SU-DHL-6 (cell line): ENCODE measurements at regions not wholly inside any gene's neighbourhood (a gene's known extent, or its start where the extent isn't known, plus 50 kb on each side); places are given as distances from the start of the nearest gene placed in this dataset.

Experiments
- H2AFZ ChIP-seq: fragments of 200-600 bp; sonication (generic); 2 replicates; pipeline ENCODE4 v1.6.1; 2014; ENCODE audit warnings: low read depth, mild to moderate bottlenecking, moderate library complexity, mixed read lengths, antibody characterized with exemption, low read length; ENCODE audit not compliant: severe bottlenecking
- H3F3A ChIP-seq: fragments of 200-600 bp; shearing (Covaris generic); 2 replicates; pipeline ENCODE4 v1.6.0; 2016; ENCODE audit warnings: antibody characterized with exemption, mild to moderate bottlenecking; ENCODE audit not compliant: insufficient read depth
- H3K27ac ChIP-seq: fragments of 200-600 bp; sonication (generic); 2 replicates; pipeline ENCODE4 v1.5.1; 2016; ENCODE audit warnings: low read depth, mild to moderate bottlenecking, low read length, moderate library complexity, mixed read lengths
- H3K27me3 ChIP-seq: fragments of 200-600 bp; sonication (generic), shearing (Covaris generic); 2 replicates; pipeline ENCODE4 v1.6.0; 2014; ENCODE audit warnings: mild to moderate bottlenecking, low read length
- H3K36me3 ChIP-seq: fragments of 200-600 bp; sonication (generic); 2 replicates; pipeline ENCODE4 v1.6.1; 2014; ENCODE audit warnings: mild to moderate bottlenecking, low read length, mixed read lengths
- H3K4me2 ChIP-seq: fragments of 300-600, 200-600 bp; shearing (Covaris generic), sonication (generic); 2 replicates; pipeline ENCODE4 v1.6.0; 2014; ENCODE audit warnings: low read length, low read depth, mild to moderate bottlenecking; ENCODE audit not compliant: poor library complexity, severe bottlenecking
- H3K4me3 ChIP-seq: fragments of 200-600 bp; sonication (generic); 2 replicates; pipeline ENCODE4 v1.5.1; 2014; ENCODE audit warnings: antibody characterized with exemption, low read length, mild to moderate bottlenecking, mixed read lengths; ENCODE audit not compliant: insufficient read depth, poor library complexity, severe bottlenecking
- H3K79me2 ChIP-seq: fragments of 200-600 bp; sonication (generic); 2 replicates; pipeline ENCODE4 v1.6.1; 2014; ENCODE audit warnings: mild to moderate bottlenecking, low read length, moderate library complexity; ENCODE audit not compliant: insufficient read depth
- H3K9ac ChIP-seq: fragments of 200-600 bp; sonication (generic); 2 replicates; pipeline ENCODE4 v1.7.0; 2014; ENCODE audit warnings: mild to moderate bottlenecking, low read length
- H3K9me2 ChIP-seq: fragments of 200-600 bp; sonication (generic); replicated peaks from 2 replicates; pipeline ENCODE4 v1.6.1; 2014; ENCODE audit warnings: low read length; ENCODE audit not compliant: insufficient read depth
- H3K9me3 ChIP-seq: fragments of 200-600 bp; sonication (generic); 2 replicates; pipeline ENCODE4 v1.6.1; 2014; ENCODE audit warnings: low read length, mixed read lengths; ENCODE audit not compliant: insufficient read depth
- H4K20me1 ChIP-seq: fragments of 200-600 bp; sonication (generic); 2 replicates; pipeline ENCODE4 v1.6.1; 2014; ENCODE audit warnings: low read depth, mild to moderate bottlenecking, antibody characterized with exemption, low read length, moderate library complexity, mixed read lengths
- CTCF ChIP-seq: fragments of 200-600 bp; sonication (generic); IDR thresholded peaks from one replicate; pipeline ENCODE4 v1.5.1; 2017; ENCODE audit warnings: antibody characterized with exemption, mild to moderate bottlenecking, low read length, moderate library complexity; ENCODE audit not compliant: insufficient read depth, poor library complexity, severe bottlenecking
- EZH2phosphoT487 ChIP-seq: fragments of 200-600 bp; sonication (generic), shearing (Covaris generic); conservative IDR thresholded peaks from 2 replicates; pipeline ENCODE4 v1.6.1; 2018; ENCODE audit warnings: mild to moderate bottlenecking, antibody characterized with exemption, low read length, moderate library complexity, mixed read lengths

GRCh38 chr3:89644716-89645115, 537.3 kb downstream of the EPHA3 start:
- Histone ChIP-seq H3K27ac (no peak overlapping the region), H3K27me3 (no peaks in the 10 kb centered on the region), H3K36me3 (no peaks in the 10 kb centered on the region), H4K20me1 (no peaks in the 10 kb centered on the region), H3F3A (no peaks in the 10 kb centered on the region), H3K4me2 (no peak overlapping the region), H3K9me3 (no peaks in the 10 kb centered on the region), H3K79me2 (no peaks in the 10 kb centered on the region), H3K9ac (no peak overlapping the region), H3K9me2 (no peaks in the 10 kb centered on the region), H3K4me3 (no peak overlapping the region), H2AFZ (no peak overlapping the region)
- no peak for TF ChIP-seq CTCF
- TF ChIP-seq EZH2phosphoT487 = no peak

- no peak overlapping the region for H3K4me2 ChIP-seq
- no peaks in the 10 kb centered on the region for H3K9me3 ChIP-seq
- H3K9me2 ChIP-seq = no peaks in the 10 kb centered on the region
- H3K36me3 ChIP-seq = no peaks in the 10 kb centered on the region
- no peak overlapping the region for H2AFZ ChIP-seq
- H4K20me1 ChIP-seq = no peaks in the 10 kb centered on the region
- TF ChIP-seq EZH2phosphoT487 = no peak
- TF ChIP-seq CTCF = no peak
- no peaks in the 10 kb centered on the region for H3K27me3 ChIP-seq
- no peak overlapping the region for H3K27ac ChIP-seq
- no peaks in the 10 kb centered on the region for H3K79me2 ChIP-seq
- H3K4me3 ChIP-seq = no peak overlapping the region
- H3K9ac ChIP-seq = no peak overlapping the region
- H3F3A ChIP-seq = no peaks in the 10 kb centered on the region
Observed at GRCh38 chr3:89649431-89649830, 542.0 kb downstream of the EPHA3 start.

GRCh38 chr3:89654031-89654430, 546.6 kb downstream of the EPHA3 start:
- Histone ChIP-seq H3K9me3 (no peaks in the 10 kb centered on the region), H3K9ac (no peak overlapping the region), H3K36me3 (no peaks in the 10 kb centered on the region), H3K4me3 (no peak overlapping the region), H3K79me2 (no peaks in the 10 kb centered on the region), H4K20me1 (no peaks in the 10 kb centered on the region), H3K27ac (no peak overlapping the region), H3K9me2 (no peaks in the 10 kb centered on the region), H3K27me3 (no peaks in the 10 kb centered on the region), H3F3A (no peaks in the 10 kb centered on the region), H2AFZ (no peak overlapping the region), H3K4me2 (no peak overlapping the region)
- TF ChIP-seq CTCF (no peak), EZH2phosphoT487 (no peak)
